Colonic mucosa (tissue), 4 donors: ENCODE measurements at regions not wholly inside any gene's neighbourhood (a gene's known extent, or its start where the extent isn't known, plus 50 kb on each side); places are given as distances from the start of the nearest gene placed in this dataset.

Source experiments
- DNase-seq: peaks from one replicate; pipeline ENCODE4 v3.0.0-alpha.2; 2020
- H3K27ac ChIP-seq: fragments of 200-600 bp; one replicate; pipeline ENCODE4 v1.8.0; 2021
- H3K27me3 ChIP-seq: fragments of 200-600 bp; one replicate; pipeline ENCODE4 v1.8.0; 2021
- H3K36me3 ChIP-seq: fragments of 200-600 bp; one replicate; pipeline ENCODE4 v1.8.0; 2021
- H3K4me1 ChIP-seq: fragments of 200-600 bp; one replicate; pipeline ENCODE4 v1.8.0; 2021; ENCODE audit warnings: mild to moderate bottlenecking
- H3K4me3 ChIP-seq: fragments of 200-600 bp; one replicate; pipeline ENCODE4 v1.8.0; 2021
- H3K9ac ChIP-seq, 2 donors: one replicate each; pipeline ENCODE4 v1.7.0; 2013; ENCODE audit warnings: control low read depth in 2 of 2, low read depth in 2 of 2, low read length in 2 of 2
- H3K9me3 ChIP-seq: fragments of 200-600 bp; one replicate; pipeline ENCODE4 v1.8.0; 2021
- intact Hi-C: fragments of 100-400 bp; cut with DNase I; formaldehyde crosslinking; loops from one replicate; pipeline ENCODE4 v1.14.1; 2022
- TF ChIP-seq, protein P1 (sequence below): fragments of 200-600 bp; IDR thresholded peaks from one replicate; pipeline ENCODE4 v1.8.0; 2022; ENCODE audit warnings: antibody characterized with exemption, mild to moderate bottlenecking
- donor health status: healthy.
- donor health status: DM: no; HTN: no; CAD: no.
- donor health status: DM: no; HTN: no; CAD: no.

DNA sequence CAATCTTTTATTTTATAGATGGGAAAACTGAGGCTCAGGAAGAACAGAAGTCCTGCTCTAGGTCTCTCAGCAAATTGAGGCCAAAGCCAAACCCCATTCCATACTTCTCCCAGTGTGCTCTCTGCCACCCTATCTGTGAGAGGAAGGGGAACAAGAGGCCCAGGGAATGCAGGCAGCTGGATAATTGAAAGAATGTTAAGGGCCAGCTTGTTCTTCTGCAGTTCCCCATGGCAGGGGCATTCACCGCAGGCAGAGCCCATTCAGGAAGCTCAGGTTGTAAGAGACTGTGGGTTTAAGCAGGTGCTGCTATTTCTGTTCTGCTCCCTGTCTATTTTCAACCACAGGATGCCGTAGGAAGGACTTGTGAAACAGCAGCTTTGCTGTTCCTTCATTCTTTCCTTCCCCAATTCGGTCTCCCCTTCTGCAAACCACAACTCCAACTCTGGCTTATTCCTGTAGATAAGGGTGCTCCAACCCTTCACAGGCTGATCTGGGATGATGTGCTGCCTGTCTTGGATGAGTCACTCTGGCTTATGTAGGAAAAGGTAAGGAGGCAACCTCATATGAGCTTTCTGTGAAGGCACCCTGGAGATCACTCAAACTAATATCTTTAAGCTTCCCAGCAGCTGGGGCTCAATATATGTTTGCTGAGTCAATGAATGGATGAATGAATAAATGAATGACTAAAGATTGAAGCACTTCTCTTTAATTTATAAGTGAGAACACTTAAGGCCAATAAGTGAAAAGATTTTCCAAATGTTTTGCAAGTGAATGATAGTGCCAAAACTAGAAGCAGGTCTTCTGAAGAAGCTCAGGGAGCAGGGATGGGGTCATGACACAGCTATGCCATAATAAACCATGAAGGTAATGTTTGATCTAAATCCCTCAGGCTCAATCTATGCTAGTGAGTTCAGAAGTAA, 377.6 kb downstream of the BRINP1 start:
- H3K27me3 ChIP-seq: no peaks in the 10 kb centered on the region
- no peak for DNase-seq
- H3K27ac ChIP-seq: no peak overlapping the region
- intact Hi-C loops: no loop called here
- H3K9me3 ChIP-seq: no peaks in the 10 kb centered on the region
- H3K9ac ChIP-seq: no peak overlapping the region
- TF ChIP-seq, protein P1, sequence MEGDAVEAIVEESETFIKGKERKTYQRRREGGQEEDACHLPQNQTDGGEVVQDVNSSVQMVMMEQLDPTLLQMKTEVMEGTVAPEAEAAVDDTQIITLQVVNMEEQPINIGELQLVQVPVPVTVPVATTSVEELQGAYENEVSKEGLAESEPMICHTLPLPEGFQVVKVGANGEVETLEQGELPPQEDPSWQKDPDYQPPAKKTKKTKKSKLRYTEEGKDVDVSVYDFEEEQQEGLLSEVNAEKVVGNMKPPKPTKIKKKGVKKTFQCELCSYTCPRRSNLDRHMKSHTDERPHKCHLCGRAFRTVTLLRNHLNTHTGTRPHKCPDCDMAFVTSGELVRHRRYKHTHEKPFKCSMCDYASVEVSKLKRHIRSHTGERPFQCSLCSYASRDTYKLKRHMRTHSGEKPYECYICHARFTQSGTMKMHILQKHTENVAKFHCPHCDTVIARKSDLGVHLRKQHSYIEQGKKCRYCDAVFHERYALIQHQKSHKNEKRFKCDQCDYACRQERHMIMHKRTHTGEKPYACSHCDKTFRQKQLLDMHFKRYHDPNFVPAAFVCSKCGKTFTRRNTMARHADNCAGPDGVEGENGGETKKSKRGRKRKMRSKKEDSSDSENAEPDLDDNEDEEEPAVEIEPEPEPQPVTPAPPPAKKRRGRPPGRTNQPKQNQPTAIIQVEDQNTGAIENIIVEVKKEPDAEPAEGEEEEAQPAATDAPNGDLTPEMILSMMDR: no peak
- no peaks in the 10 kb centered on the region for H3K36me3 ChIP-seq
- no peak overlapping the region for H3K4me3 ChIP-seq
- H3K4me1 ChIP-seq: no peaks in the 10 kb centered on the region

DNA sequence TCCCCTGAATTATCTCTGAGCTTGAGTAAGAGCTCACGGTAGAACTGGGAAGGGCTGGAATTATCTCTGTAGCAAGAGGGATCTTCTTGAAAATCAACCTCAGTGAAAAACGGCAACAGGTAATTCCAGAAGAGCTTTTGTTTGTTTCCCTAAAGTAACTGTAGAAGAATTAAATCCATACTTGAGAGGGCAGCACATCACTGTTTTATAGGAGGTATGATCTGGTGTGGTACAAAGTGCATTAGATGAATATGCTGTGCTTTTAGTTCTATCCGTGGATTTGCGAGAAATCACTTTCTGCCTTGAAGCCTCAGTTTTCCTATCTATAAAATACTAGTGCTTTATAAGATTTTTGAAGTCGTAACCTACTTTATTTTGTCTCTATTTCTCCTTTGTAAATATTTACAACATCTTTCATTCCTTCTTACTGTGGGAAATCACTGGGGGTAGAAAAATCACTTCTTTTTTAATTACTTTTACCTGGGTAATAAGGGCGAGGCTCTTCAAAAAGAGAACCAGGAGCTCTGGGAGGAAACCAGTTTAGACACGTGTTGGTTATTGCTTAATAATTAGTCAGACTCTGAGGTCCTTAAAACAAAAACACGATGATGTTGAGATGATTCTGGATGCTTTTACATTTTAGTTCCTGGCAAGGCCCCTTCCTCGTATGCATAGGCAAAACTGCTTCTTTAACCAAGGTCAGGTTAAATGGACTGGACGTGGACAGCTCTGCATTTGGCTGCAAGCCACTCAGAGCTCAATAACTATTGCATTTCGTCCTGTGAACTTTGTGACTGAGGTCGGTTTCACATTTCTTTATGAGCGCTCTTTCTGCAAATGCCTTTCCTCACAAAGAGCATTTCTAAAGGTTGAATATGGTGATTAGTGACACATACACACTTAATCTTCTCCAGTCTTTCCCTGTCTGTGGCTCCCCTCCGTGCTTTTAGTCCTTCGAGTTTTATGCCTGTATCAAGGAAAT, 376.1 kb downstream of the BRINP1 start:
- Histone ChIP-seq H3K9me3 (no peaks in the 10 kb centered on the region), H3K27me3 (no peaks in the 10 kb centered on the region), H3K4me3 (no peak overlapping the region), H3K36me3 (no peaks in the 10 kb centered on the region), H3K27ac (no peak overlapping the region), H3K4me1 (no peaks in the 10 kb centered on the region), H3K9ac (no peak overlapping the region)
- no peak for DNase-seq
- intact Hi-C loops: no loop called here
- TF ChIP-seq, protein P1: no peak

DNA sequence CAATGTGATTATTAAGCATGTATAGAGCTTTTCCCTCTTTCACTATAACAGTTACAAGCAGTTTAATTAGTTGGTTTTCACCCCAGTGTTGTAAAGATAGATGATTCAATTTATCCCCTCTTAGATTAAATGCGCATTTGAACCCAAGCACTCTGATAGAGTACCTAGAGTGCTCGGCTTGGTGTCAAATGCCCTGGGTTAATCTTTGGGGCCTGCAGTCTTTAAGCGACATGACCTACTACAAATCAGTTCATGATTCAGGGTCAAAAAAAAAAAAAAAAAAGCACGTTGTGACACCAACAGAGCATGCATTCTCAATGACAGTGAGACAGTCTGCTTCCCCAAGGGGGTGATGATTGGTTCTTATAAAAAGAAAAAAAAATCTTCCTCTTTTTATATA, 375.3 kb downstream of the BRINP1 start:
- Histone ChIP-seq H3K36me3 (no peaks in the 10 kb centered on the region), H3K4me3 (no peak overlapping the region), H3K4me1 (no peaks in the 10 kb centered on the region), H3K9me3 (no peaks in the 10 kb centered on the region), H3K27ac (no peak overlapping the region), H3K27me3 (no peaks in the 10 kb centered on the region), H3K9ac (no peak overlapping the region)
- TF ChIP-seq, protein P1: no peak
- intact Hi-C loops: no loop called here
- no peak for DNase-seq

DNA sequence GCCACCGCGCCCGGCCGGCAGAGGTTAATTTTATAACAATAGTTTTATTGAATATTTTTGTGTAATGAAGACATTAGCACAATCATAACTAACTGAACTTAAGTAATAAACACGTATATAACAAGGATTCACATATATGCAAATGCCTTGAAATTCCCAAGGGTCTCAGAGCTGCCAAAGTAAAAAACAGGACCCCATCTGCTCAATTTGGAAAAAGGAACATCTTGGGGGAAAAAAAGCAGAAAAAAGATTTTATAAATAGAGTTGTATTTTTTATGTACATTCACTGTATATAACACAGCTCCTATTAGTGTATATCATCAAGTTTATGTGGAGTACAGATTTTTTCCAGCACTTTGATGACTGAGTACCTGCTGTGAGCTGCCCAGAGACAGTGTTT, 366.7 kb downstream of the BRINP1 start:
- DNase-seq: no peak
- no peaks in the 10 kb centered on the region for H3K4me1 ChIP-seq
- no peak overlapping the region for H3K4me3 ChIP-seq
- no peaks in the 10 kb centered on the region for H3K27me3 ChIP-seq
- intact Hi-C loops: no loop called here
- no peaks in the 10 kb centered on the region for H3K9me3 ChIP-seq
- no peak overlapping the region for H3K27ac ChIP-seq
- H3K9ac ChIP-seq: no peak overlapping the region
- no peaks in the 10 kb centered on the region for H3K36me3 ChIP-seq
- TF ChIP-seq, protein P1: no peak

DNA sequence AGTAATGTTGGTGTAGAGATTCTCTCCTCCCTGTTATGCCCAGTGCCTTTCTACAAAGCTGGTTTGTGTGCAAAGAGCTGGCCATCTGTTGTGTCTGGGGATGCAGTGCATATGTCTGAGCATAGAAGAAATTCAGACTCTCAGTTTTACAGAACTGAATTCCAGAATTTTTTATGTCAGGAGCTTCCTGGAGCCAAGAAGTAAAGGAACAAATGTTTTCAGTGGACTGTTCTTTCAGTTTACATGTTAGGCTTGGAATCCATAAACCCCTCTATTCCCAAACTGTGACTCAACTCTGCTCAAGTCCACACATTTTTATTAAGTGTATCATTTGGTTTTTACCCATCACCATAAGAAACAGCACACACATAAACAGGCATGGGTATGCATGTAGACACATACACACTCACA, 366.0 kb downstream of the BRINP1 start:
- Histone ChIP-seq H3K27ac (no peak overlapping the region), H3K36me3 (no peaks in the 10 kb centered on the region), H3K27me3 (no peaks in the 10 kb centered on the region), H3K9ac (no peak overlapping the region), H3K4me1 (no peaks in the 10 kb centered on the region), H3K4me3 (no peak overlapping the region), H3K9me3 (no peaks in the 10 kb centered on the region)
- intact Hi-C loops: no loop called here
- TF ChIP-seq, protein P1: no peak
- no peak for DNase-seq
